GM19240 (cell line): ENCODE measurements at regions not wholly inside any gene's neighbourhood (a gene's known extent, or its start where the extent isn't known, plus 50 kb on each side); places are given as distances from the start of the nearest gene placed in this dataset.

Experiments used
- DNase-seq: peaks from one replicate; pipeline ENCODE4 v3.0.0; 2011; ENCODE audit warnings: low spot score; ENCODE audit not compliant: insufficient read length

- no peak for DNase-seq
Observed at GRCh38 chr2:189364607-189365006, 76.7 kb upstream of the WDR75 start.

GRCh38 chr2:189366349-189366748 is 74.9 kb upstream of the WDR75 start:
- no peak for DNase-seq

GRCh38 chr2:189367343-189367742 is 73.9 kb upstream of the WDR75 start:
- DNase-seq: no peak

- no peak for DNase-seq
Observed at GRCh38 chr2:189369566-189369965, 71.7 kb upstream of the WDR75 start.

- DNase-seq: no peak
Observed at GRCh38 chr2:189370719-189371118, 70.6 kb upstream of the WDR75 start.

GRCh38 chr2:189372688-189373257 is 68.5 kb upstream of the WDR75 start:
- no peak for DNase-seq

GRCh38 chr2:189374481-189374880 is 66.8 kb upstream of the WDR75 start:
- DNase-seq: no peak

GRCh38 chr2:189375842-189376241 is 65.4 kb upstream of the WDR75 start:
- DNase-seq: no peak

GRCh38 chr2:189379287-189379630 is 62.0 kb upstream of the WDR75 start:
- DNase-seq: no peak

- DNase-seq: no peak
Observed at GRCh38 chr2:189379731-189380261, 61.5 kb upstream of the WDR75 start.

- no peak for DNase-seq
Observed at GRCh38 chr2:189382668-189383067, 58.6 kb upstream of the WDR75 start.

- DNase-seq: no peak
Observed at GRCh38 chr2:189386741-189387140, 54.5 kb upstream of the WDR75 start.

- no peak for DNase-seq
Observed at GRCh38 chr2:189391201-189391600, 50.1 kb upstream of the WDR75 start.
